HFFc6 (cell line): ENCODE measurements at regions not wholly inside any gene's neighbourhood (a gene's known extent, or its start where the extent isn't known, plus 50 kb on each side); places are given as distances from the start of the nearest gene placed in this dataset.

Source experiments
- DNase-seq: peaks from one replicate; pipeline ENCODE4 v3.0.0-alpha.2; 2018
- H3K27ac Mint-ChIP-seq: 2 replicates; pipeline ENCODE4 v1.8.0; 2020; ENCODE audit warnings: mild to moderate bottlenecking, mixed read lengths
- H3K27me3 Mint-ChIP-seq: 2 replicates; pipeline ENCODE4 v1.8.0; 2021; ENCODE audit warnings: mild to moderate bottlenecking, moderate library complexity, mixed read lengths; ENCODE audit not compliant: insufficient read depth
- H3K36me3 Mint-ChIP-seq: 2 replicates; pipeline ENCODE4 v1.8.0; 2021; ENCODE audit warnings: low read depth, mixed read lengths
- H3K4me1 Mint-ChIP-seq: 2 replicates; pipeline ENCODE4 v1.8.0; 2020; ENCODE audit warnings: low read depth, mixed read lengths
- H3K4me3 Mint-ChIP-seq: 2 replicates; pipeline ENCODE4 v1.8.0; 2020; ENCODE audit warnings: mild to moderate bottlenecking, moderate library complexity, mixed read lengths
- H3K9me3 Mint-ChIP-seq: 2 replicates; pipeline ENCODE4 v1.8.0; 2020; ENCODE audit warnings: mild to moderate bottlenecking, mixed read lengths
- CTCF ChIP-seq: fragments of 200-600 bp; sonication (generic); IDR thresholded peaks from 2 replicates; pipeline ENCODE4 v1.5.0; 2021; ENCODE audit warnings: antibody characterized with exemption, mild to moderate bottlenecking

- Mint-ChIP-seq H3K27ac (no peak overlapping the region), H3K27me3 (no peaks in the 10 kb centered on the region; the same call in 1 of the 2 replicates), H3K4me3 (no peak overlapping the region), H3K36me3 (no peaks in the 10 kb centered on the region), H3K9me3 (peaks cover 13% of the 10 kb centered on the region), H3K4me1 (no peaks in the 10 kb centered on the region)
- no peak for DNase-seq
- no peak for TF ChIP-seq CTCF
These were observed 874.1 kb downstream of the GRM8 start for GRCh38 chr7:126378642-126379041.

- Mint-ChIP-seq H3K27me3 (no peaks in the 10 kb centered on the region), H3K4me1 (no peaks in the 10 kb centered on the region), H3K27ac (no peak overlapping the region), H3K4me3 (no peak overlapping the region), H3K36me3 (no peaks in the 10 kb centered on the region), H3K9me3 (peaks cover 33% of the 10 kb centered on the region)
- DNase-seq: no peak
- no peak for TF ChIP-seq CTCF
These were observed 882.6 kb downstream of the GRM8 start for GRCh38 chr7:126370038-126370668.

- Mint-ChIP-seq H3K36me3 (no peaks in the 10 kb centered on the region), H3K27ac (no peak overlapping the region), H3K4me1 (no peaks in the 10 kb centered on the region)
These were observed 890.0 kb downstream of the GRM8 start for GRCh38 chr7:126362746-126363145.

GRCh38 chr7:126361183-126361582, 891.6 kb downstream of the GRM8 start:
- Mint-ChIP-seq H3K4me1 (no peaks in the 10 kb centered on the region), H3K27ac (no peak overlapping the region), H3K9me3 (peaks cover 28% of the 10 kb centered on the region), H3K27me3 (no peaks in the 10 kb centered on the region), H3K36me3 (no peaks in the 10 kb centered on the region), H3K4me3 (no peak overlapping the region)
- no peak for DNase-seq
- TF ChIP-seq CTCF: no peak

More at GRCh38 chr7:126362746-126363145, 890.0 kb downstream of the GRM8 start:
- Mint-ChIP-seq H3K4me3 (no peak overlapping the region), H3K27me3 (no peaks in the 10 kb centered on the region), H3K9me3 (peaks cover 23% of the 10 kb centered on the region)
- TF ChIP-seq CTCF: no peak
- DNase-seq: no peak

- H3K27me3 Mint-ChIP-seq: no peaks in the 10 kb centered on the region
- no peak overlapping the region for H3K4me3 Mint-ChIP-seq
- DNase-seq: no peak
- TF ChIP-seq CTCF: no peak
- H3K36me3 Mint-ChIP-seq: no peaks in the 10 kb centered on the region
- no peak overlapping the region for H3K27ac Mint-ChIP-seq
- peaks cover 30% of the 10 kb centered on the region for H3K9me3 Mint-ChIP-seq
- no peaks in the 10 kb centered on the region for H3K4me1 Mint-ChIP-seq
These were observed 912.9 kb downstream of the GRM8 start for GRCh38 chr7:126339813-126340212.
